Osteocyte (in vitro differentiated cells): ENCODE measurements at regions not wholly inside any gene's neighbourhood (a gene's known extent, or its start where the extent isn't known, plus 50 kb on each side); places are given as distances from the start of the nearest gene placed in this dataset.

Source experiments
- DNase-seq: peaks from one replicate; pipeline ENCODE4 v3.0.0; 2021; ENCODE audit warnings: mixed read lengths; ENCODE audit not compliant: unreplicated experiment; ENCODE audit errors: extremely low spot score
- H3K27ac Mint-ChIP-seq: one replicate; pipeline ENCODE4 v1.8.0; 2021; ENCODE audit warnings: mild to moderate bottlenecking, mixed read lengths; ENCODE audit not compliant: unreplicated experiment
- H3K27me3 Mint-ChIP-seq: one replicate; pipeline ENCODE4 v1.8.0; 2021; ENCODE audit warnings: mixed read lengths; ENCODE audit not compliant: unreplicated experiment
- H3K36me3 Mint-ChIP-seq: one replicate; pipeline ENCODE4 v1.8.0; 2021; ENCODE audit warnings: mixed read lengths; ENCODE audit not compliant: unreplicated experiment
- H3K4me1 Mint-ChIP-seq: one replicate; pipeline ENCODE4 v1.8.0; 2021; ENCODE audit warnings: mixed read lengths; ENCODE audit not compliant: unreplicated experiment
- H3K4me3 Mint-ChIP-seq: one replicate; pipeline ENCODE4 v1.8.0; 2021; ENCODE audit warnings: mild to moderate bottlenecking, moderate library complexity, mixed read lengths; ENCODE audit not compliant: unreplicated experiment
- H3K9me3 Mint-ChIP-seq: one replicate; pipeline ENCODE4 v1.8.0; 2021; ENCODE audit warnings: mixed read lengths; ENCODE audit not compliant: unreplicated experiment
- CTCF ChIP-seq: fragments of 200-600 bp; sonication (generic); IDR thresholded peaks from 2 replicates; pipeline ENCODE4 v1.5.0; 2021; ENCODE audit warnings: antibody characterized with exemption, mild to moderate bottlenecking, moderate library complexity

- no peaks in the 10 kb centered on the region for H3K27me3 Mint-ChIP-seq
- no peak overlapping the region for H3K4me3 Mint-ChIP-seq
- H3K9me3 Mint-ChIP-seq: peaks cover 23% of the 10 kb centered on the region
- DNase-seq: no peak
- no peaks in the 10 kb centered on the region for H3K36me3 Mint-ChIP-seq
- H3K4me1 Mint-ChIP-seq: no peaks in the 10 kb centered on the region
- TF ChIP-seq CTCF: no peak
- no peak overlapping the region for H3K27ac Mint-ChIP-seq
Observed at GRCh38 chr15:95208071-95208470, 976.7 kb downstream of the MCTP2 start.

GRCh38 chr15:95208988-95209387 is 977.6 kb downstream of the MCTP2 start:
- Mint-ChIP-seq H3K27me3 (no peaks in the 10 kb centered on the region), H3K36me3 (no peaks in the 10 kb centered on the region), H3K4me3 (no peak overlapping the region), H3K27ac (no peak overlapping the region), H3K4me1 (no peaks in the 10 kb centered on the region), H3K9me3 (peaks cover 20% of the 10 kb centered on the region)
- DNase-seq: no peak
- TF ChIP-seq CTCF: no peak

- Mint-ChIP-seq H3K4me3 (no peak overlapping the region), H3K4me1 (peaks cover 7% of the 10 kb centered on the region), H3K36me3 (no peaks in the 10 kb centered on the region), H3K9me3 (peaks cover 20% of the 10 kb centered on the region), H3K27me3 (no peaks in the 10 kb centered on the region), H3K27ac (no peak overlapping the region)
- no peak for TF ChIP-seq CTCF
- no peak for DNase-seq
Observed at GRCh38 chr15:95210436-95210981, 979.1 kb downstream of the MCTP2 start.

- no peak for DNase-seq
- Mint-ChIP-seq H3K4me1 (peaks cover 7% of the 10 kb centered on the region), H3K4me3 (no peak overlapping the region), H3K27me3 (no peaks in the 10 kb centered on the region), H3K36me3 (peaks cover 1% of the 10 kb centered on the region), H3K9me3 (peaks cover 11% of the 10 kb centered on the region), H3K27ac (no peak overlapping the region)
- no peak for TF ChIP-seq CTCF
Observed at GRCh38 chr15:95215017-95215416, 983.7 kb downstream of the MCTP2 start.

- Mint-ChIP-seq H3K36me3 (peaks cover 8% of the 10 kb centered on the region), H3K27me3 (peaks cover 9% of the 10 kb centered on the region), H3K27ac (no peak overlapping the region), H3K9me3 (peaks cover 7% of the 10 kb centered on the region), H3K4me1 (peaks cover 5% of the 10 kb centered on the region), H3K4me3 (no peak overlapping the region)
- no peak for DNase-seq
- no peak for TF ChIP-seq CTCF
Observed at GRCh38 chr15:95226835-95227234, 995.5 kb downstream of the MCTP2 start.
